Stimulated activated CD8-positive, alpha-beta memory T cell treated with anti-CD3 and anti-CD28 coated beads, Interleukin-12 subunit alpha, Interleukin-12 subunit beta, amount 100 ng/mL, for 1 hour (primary cell): ENCODE measurements at regions not wholly inside any gene's neighbourhood (a gene's known extent, or its start where the extent isn't known, plus 50 kb on each side); places are given as distances from the start of the nearest gene placed in this dataset.
A peak's percentile ranks its signal among the peaks of the same experiment; 100 is the strongest.
"Not testable (repeated sequence)": the region's sequence is repeated elsewhere in the genome, so short reads cannot be mapped to it uniquely, and the experiment has no call there.

Experiments
- DNase-seq: peaks from one replicate; pipeline ENCODE4 v3.0.0-alpha.2; 2020; ENCODE audit warnings: low read depth

GRCh38 chr11:16605894-16606783 lies 132.3 kb upstream of the C11orf58 start:
- DNase-seq, result peak; percentile 63

GRCh38 chr11:16605389-16605893 lies 133.0 kb upstream of the C11orf58 start:
- no peak for DNase-seq

- no peak for DNase-seq
Observed at GRCh38 chr11:16604794-16605388, 133.6 kb upstream of the C11orf58 start.

- no peak for DNase-seq
Observed at GRCh38 chr11:16603890-16604793, 134.3 kb upstream of the C11orf58 start.

GRCh38 chr11:16603245-16603644 lies 135.2 kb upstream of the C11orf58 start:
- no peak for DNase-seq

- DNase-seq, result no peak
Observed at GRCh38 chr11:16598906-16599305, 139.5 kb upstream of the C11orf58 start.

GRCh38 chr11:16598032-16598431 lies 140.4 kb upstream of the C11orf58 start:
- no peak for DNase-seq

- no peak for DNase-seq
Observed at GRCh38 chr11:16596231-16596630, 142.2 kb upstream of the C11orf58 start.

GRCh38 chr11:16591157-16591556 lies 147.3 kb upstream of the C11orf58 start:
- no peak for DNase-seq

GRCh38 chr11:16587670-16588069 lies 150.8 kb upstream of the C11orf58 start:
- DNase-seq, result no peak

GRCh38 chr11:16584569-16584968 lies 153.9 kb upstream of the C11orf58 start:
- DNase-seq, result no peak

- DNase-seq, result not testable (repeated sequence)
Observed at GRCh38 chr11:16581078-16581477, 157.4 kb upstream of the C11orf58 start.

- no peak for DNase-seq
Observed at GRCh38 chr11:16577490-16577889, 161.0 kb upstream of the C11orf58 start.

- not testable (repeated sequence) for DNase-seq
Observed at GRCh38 chr11:16574889-16575288, 163.6 kb upstream of the C11orf58 start.

GRCh38 chr11:16572945-16573344 lies 165.5 kb upstream of the C11orf58 start:
- DNase-seq, result no peak

- no peak for DNase-seq
Observed at GRCh38 chr11:16561150-16561549, 177.3 kb upstream of the C11orf58 start.

- no peak for DNase-seq
Observed at GRCh38 chr11:16558494-16558893, 180.0 kb upstream of the C11orf58 start.

GRCh38 chr11:16555956-16556355 lies 182.5 kb upstream of the C11orf58 start:
- DNase-seq, result no peak

GRCh38 chr11:16554361-16554760 lies 184.1 kb upstream of the C11orf58 start:
- DNase-seq, result no peak

- no peak for DNase-seq
Observed at GRCh38 chr11:16547879-16548278, 190.6 kb upstream of the C11orf58 start.

- DNase-seq, result no peak
Observed at GRCh38 chr11:16543642-16544041, 187.3 kb upstream of the SOX6 start.

GRCh38 chr11:16542353-16542752 lies 186.0 kb upstream of the SOX6 start:
- no peak for DNase-seq
